CD14-positive monocyte (primary cell): ENCODE measurements at regions not wholly inside any gene's neighbourhood (a gene's known extent, or its start where the extent isn't known, plus 50 kb on each side); places are given as distances from the start of the nearest gene placed in this dataset.

Experiments
- DNase-seq, 3 donors: peaks; one replicate each; pipeline ENCODE4 v3.0.0-alpha.2; 2011 to 2022
- H2AFZ ChIP-seq: 2 replicates; pipeline ENCODE4 v1.6.0; 2012; ENCODE audit warnings: mild to moderate bottlenecking, low read depth, low read length, inconsistent platforms; ENCODE audit not compliant: insufficient read depth, poor library complexity, severe bottlenecking
- H3K27ac ChIP-seq, 2 donors: 1 replicate in 1 of 2; 2 replicates in 1 of 2; pipeline ENCODE4 v1.5.1; 2012 to 2013; ENCODE audit warnings: low read length in 2 of 2, control low read depth in 1 of 2, inconsistent platforms in 1 of 2, low read depth in 1 of 2, mild to moderate bottlenecking in 1 of 2
- H3K27me3 ChIP-seq, 2 donors: one replicate each; pipeline versions ENCODE4 v1.6.0 to v1.6.1; 2011 to 2013; ENCODE audit warnings: low read length in 2 of 2; ENCODE audit not compliant: control insufficient read depth in 2 of 2, insufficient read depth in 2 of 2
- H3K36me3 ChIP-seq, 2 donors: replicated peaks in 1 of 2; 1 replicate in 1 of 2; 2 replicates in 1 of 2; pipeline versions ENCODE4 v1.5.1 to v1.6.1; 2012 to 2013; ENCODE audit warnings: low read length in 2 of 2, control low read depth in 1 of 2, inconsistent platforms in 1 of 2, mild to moderate bottlenecking in 1 of 2; ENCODE audit not compliant: insufficient read depth in 2 of 2, control insufficient read depth in 1 of 2
- H3K4me1 ChIP-seq, 2 donors: 1 replicate in 1 of 2; 2 replicates in 1 of 2; pipeline versions ENCODE4 v1.5.1 to v1.6.1; 2012 to 2013; ENCODE audit warnings: low read length in 2 of 2, control low read depth in 1 of 2, inconsistent platforms in 1 of 2, mild to moderate bottlenecking in 1 of 2, moderate library complexity in 1 of 2; ENCODE audit not compliant: insufficient read depth in 2 of 2, control insufficient read depth in 1 of 2
- H3K4me2 ChIP-seq: replicated peaks from 2 replicates; pipeline ENCODE3; 2012; ENCODE audit warnings: low read length, moderate library complexity, mild to moderate bottlenecking; ENCODE audit not compliant: poor library complexity, severe bottlenecking; ENCODE audit errors: extremely low read depth
- H3K4me3 ChIP-seq, 3 experiments: fragments of 200-600 bp in 1 of 3; sonication (generic) in 1 of 3; replicated peaks in 1 of 3; 1 replicate in 2 of 3; 2 replicates in 1 of 3; pipeline ENCODE4 v1.5.1; 2011 to 2013; ENCODE audit warnings: low read length in 3 of 3, mild to moderate bottlenecking in 3 of 3, control low read depth in 2 of 3, low read depth in 2 of 3, inconsistent platforms in 1 of 3, moderate library complexity in 1 of 3
- H3K79me2 ChIP-seq: 2 replicates; pipeline ENCODE4 v1.6.0; 2012; ENCODE audit warnings: mild to moderate bottlenecking, control low read depth, inconsistent platforms, low read length, moderate library complexity; ENCODE audit not compliant: insufficient read depth
- H3K9ac ChIP-seq: 2 replicates; pipeline ENCODE4 v1.6.0; 2017; ENCODE audit warnings: low read length, mild to moderate bottlenecking; ENCODE audit not compliant: insufficient read depth, poor library complexity, severe bottlenecking
- H3K9me3 ChIP-seq, 2 donors: replicated peaks in 1 of 2; 1 replicate in 1 of 2; 2 replicates in 1 of 2; pipeline versions ENCODE4 v1.5.1 to v1.6.1; 2012 to 2013; ENCODE audit warnings: low read length in 2 of 2, control low read depth in 1 of 2; ENCODE audit not compliant: control insufficient read depth in 1 of 2, insufficient read depth in 1 of 2
- H4K20me1 ChIP-seq: 2 replicates; pipeline ENCODE4 v1.6.0; 2012; ENCODE audit warnings: mild to moderate bottlenecking, low read length, control low read depth, moderate library complexity; ENCODE audit not compliant: insufficient read depth
- H3K27ac Mint-ChIP-seq, 7 donors: one replicate each; pipeline ENCODE4 v1.8.0; 2020; ENCODE audit warnings: mild to moderate bottlenecking in 7 of 7, mixed read lengths in 7 of 7, moderate library complexity in 6 of 7, inconsistent platforms in 2 of 7
- H3K27me3 Mint-ChIP-seq, 3 donors: one replicate each; pipeline ENCODE4 v1.8.0; 2021 to 2022; ENCODE audit warnings: low read depth in 3 of 3, mild to moderate bottlenecking in 3 of 3, mixed read lengths in 3 of 3, moderate library complexity in 3 of 3, inconsistent platforms in 1 of 3
- H3K36me3 Mint-ChIP-seq, 2 donors: one replicate each; pipeline ENCODE4 v1.8.0; 2020; ENCODE audit warnings: mixed read lengths in 2 of 2, inconsistent platforms in 1 of 2, mild to moderate bottlenecking in 1 of 2
- H3K4me1 Mint-ChIP-seq: one replicate; pipeline ENCODE4 v1.8.0; 2020; ENCODE audit warnings: mild to moderate bottlenecking, mixed read lengths
- H3K4me3 Mint-ChIP-seq, 2 donors: one replicate each; pipeline ENCODE4 v1.8.0; 2020; ENCODE audit warnings: mild to moderate bottlenecking in 2 of 2, mixed read lengths in 2 of 2, moderate library complexity in 1 of 2
- H3K9me3 Mint-ChIP-seq, 7 donors: one replicate each; pipeline ENCODE4 v1.8.0; 2020 to 2022; ENCODE audit warnings: mixed read lengths in 7 of 7, mild to moderate bottlenecking in 6 of 7, moderate library complexity in 6 of 7, inconsistent platforms in 2 of 7
- CTCF ChIP-seq: fragments of 200-600 bp; IDR thresholded peaks from one replicate; pipeline ENCODE4 v1.8.0; 2022; ENCODE audit warnings: antibody characterized with exemption, mild to moderate bottlenecking
- WGBS: methylation state at CpG from one replicate; pipeline ENCODE4 v1.1.5; 2013; ENCODE audit warnings: missing lambda C conversion rate; ENCODE audit not compliant: insufficient coverage; 5-methylcytosine and 5-hydroxymethylcytosine counted together
- intact Hi-C, 2 donors: fragments of 100-400 bp; cut with micrococcal nuclease; formaldehyde crosslinking; loops; one replicate each; pipeline versions ENCODE4 v1.15.0 to v1.15.1; 2023

GRCh38 chr20:11195899-11196558 lies 522.2 kb upstream of the JAG1 start:
- Histone ChIP-seq H3K9ac (no peak overlapping the region), H3K27me3 (no peaks in the 10 kb centered on the region), H2AFZ (no peak overlapping the region), H3K27ac (no peak overlapping the region), H3K36me3 (no peaks in the 10 kb centered on the region), H3K4me1 (no peaks in the 10 kb centered on the region), H3K79me2 (no peaks in the 10 kb centered on the region), H3K9me3 (no peaks in the 10 kb centered on the region), H4K20me1 (no peaks in the 10 kb centered on the region), H3K4me2 (no peak overlapping the region), H3K4me3 (no peak overlapping the region)
- DNase-seq, result peak in 1 of 3 donors; percentile 21
- TF ChIP-seq CTCF, result no peak
- intact Hi-C loops, result loop anchor here in 1 of 2 donors (5.0 kb wide), 1 partner anchor 524 kb away; the partner anchor contains the start of gene JAG1
- Mint-ChIP-seq H3K4me1 (no peaks in the 10 kb centered on the region), H3K27ac (peak overlapping the region in 1 of 7 donors; percentile 11), H3K36me3 (no peaks in the 10 kb centered on the region), H3K27me3 (peaks cover 0 to 3% (median 1%) of the 10 kb centered on the region in 3 donors), H3K9me3 (peaks cover 0 to 2% (median 0%) of the 10 kb centered on the region in 7 donors), H3K4me3 (no peak overlapping the region)
- 80% methylated on average over 2 of the region's 8 CpGs for WGBS

DNA sequence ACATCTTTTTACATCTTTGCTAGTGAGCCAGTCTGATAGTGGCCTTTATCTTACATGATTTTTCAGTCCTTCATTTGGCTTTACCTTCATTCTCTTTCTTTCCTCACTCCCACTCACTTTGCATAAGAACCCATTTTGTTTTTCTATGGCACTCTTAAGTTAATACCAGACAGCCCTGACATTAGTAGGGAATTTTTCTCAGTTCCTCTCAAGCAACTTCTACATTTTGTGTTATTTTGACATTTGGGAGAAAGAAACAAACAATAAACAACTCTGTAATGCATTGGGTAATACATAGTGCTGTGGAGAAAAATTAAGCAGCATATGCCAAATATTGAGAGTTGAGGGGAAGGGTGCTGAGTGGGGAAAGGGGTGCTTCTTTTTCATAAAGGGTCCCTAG lies 524.1 kb upstream of the JAG1 start:
- intact Hi-C loops, result loop anchor here in 1 of 2 donors (5.0 kb wide), 1 partner anchor 526 kb away; the partner anchor contains the start of gene JAG1
- no peak overlapping the region for H2AFZ ChIP-seq
- H4K20me1 ChIP-seq, result no peaks in the 10 kb centered on the region
- H3K4me1 ChIP-seq, result no peaks in the 10 kb centered on the region
- no peak overlapping the region for H3K4me2 ChIP-seq
- peak overlapping the region in 1 of 7 donors; percentile 0 for H3K27ac Mint-ChIP-seq
- H3K9me3 Mint-ChIP-seq, result peaks cover 0 to 2% (median 0%) of the 10 kb centered on the region in 7 donors
- H3K27ac ChIP-seq, result no peak overlapping the region
- H3K4me3 Mint-ChIP-seq, result no peak overlapping the region
- H3K4me3 ChIP-seq, result no peak overlapping the region
- no peak for DNase-seq
- H3K36me3 ChIP-seq, result no peaks in the 10 kb centered on the region
- no peaks in the 10 kb centered on the region for H3K79me2 ChIP-seq
- H3K4me1 Mint-ChIP-seq, result no peaks in the 10 kb centered on the region
- no peak overlapping the region for H3K9ac ChIP-seq
- no peaks in the 10 kb centered on the region for H3K27me3 ChIP-seq
- H3K36me3 Mint-ChIP-seq, result no peaks in the 10 kb centered on the region
- no peak for TF ChIP-seq CTCF
- peaks cover 0 to 1% (median 0%) of the 10 kb centered on the region in 3 donors for H3K27me3 Mint-ChIP-seq
- H3K9me3 ChIP-seq, result no peaks in the 10 kb centered on the region
